Transverse colon (tissue), 4 donors: ENCODE measurements at regions not wholly inside any gene's neighbourhood (a gene's known extent, or its start where the extent isn't known, plus 50 kb on each side); places are given as distances from the start of the nearest gene placed in this dataset.

ENCODE experiments used
- POLR2A ChIP-seq: fragments of 450-650 bp; IDR thresholded peaks from one replicate; pipeline ENCODE4 v1.6.1; 2016; ENCODE audit warnings: antibody characterized with exemption, mild to moderate bottlenecking, moderate library complexity
- POLR2AphosphoS5 ChIP-seq, 3 donors: sonication (generic); formaldehyde crosslinking; IDR thresholded peaks; one replicate each; pipeline ENCODE4 v1.6.1; 2016; ENCODE audit warnings: antibody characterized with exemption in 3 of 3
- TF ChIP-seq, protein P1 (sequence below), 5 experiments: fragments of 200-600 bp in 3 of 5; fragments of 450-650 bp in 2 of 5; sonication (generic) in 3 of 5; IDR thresholded peaks; 1 replicate in 2 of 5; 2 replicates in 3 of 5; pipeline ENCODE4 v1.5.1; 2016 to 2017; ENCODE audit warnings: antibody characterized with exemption in 5 of 5, inconsistent platforms in 3 of 5, mild to moderate bottlenecking in 2 of 5, moderate library complexity in 1 of 5

GRCh38 chr10:30743586-30743985, 114.0 kb upstream of the LYZL2 start:
- TF ChIP-seq, protein P1, sequence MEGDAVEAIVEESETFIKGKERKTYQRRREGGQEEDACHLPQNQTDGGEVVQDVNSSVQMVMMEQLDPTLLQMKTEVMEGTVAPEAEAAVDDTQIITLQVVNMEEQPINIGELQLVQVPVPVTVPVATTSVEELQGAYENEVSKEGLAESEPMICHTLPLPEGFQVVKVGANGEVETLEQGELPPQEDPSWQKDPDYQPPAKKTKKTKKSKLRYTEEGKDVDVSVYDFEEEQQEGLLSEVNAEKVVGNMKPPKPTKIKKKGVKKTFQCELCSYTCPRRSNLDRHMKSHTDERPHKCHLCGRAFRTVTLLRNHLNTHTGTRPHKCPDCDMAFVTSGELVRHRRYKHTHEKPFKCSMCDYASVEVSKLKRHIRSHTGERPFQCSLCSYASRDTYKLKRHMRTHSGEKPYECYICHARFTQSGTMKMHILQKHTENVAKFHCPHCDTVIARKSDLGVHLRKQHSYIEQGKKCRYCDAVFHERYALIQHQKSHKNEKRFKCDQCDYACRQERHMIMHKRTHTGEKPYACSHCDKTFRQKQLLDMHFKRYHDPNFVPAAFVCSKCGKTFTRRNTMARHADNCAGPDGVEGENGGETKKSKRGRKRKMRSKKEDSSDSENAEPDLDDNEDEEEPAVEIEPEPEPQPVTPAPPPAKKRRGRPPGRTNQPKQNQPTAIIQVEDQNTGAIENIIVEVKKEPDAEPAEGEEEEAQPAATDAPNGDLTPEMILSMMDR (IDR thresholded peaks at IDR 0.05) = no peak
- TF ChIP-seq POLR2AphosphoS5 (IDR thresholded peaks at IDR 0.05) (no peak), POLR2A (no peak)
